ENCODE measurements at regions not wholly inside any gene's neighbourhood (a gene's known extent, or its start where the extent isn't known, plus 50 kb on each side); places are given as distances from the start of the nearest gene placed in this dataset.

DNA sequence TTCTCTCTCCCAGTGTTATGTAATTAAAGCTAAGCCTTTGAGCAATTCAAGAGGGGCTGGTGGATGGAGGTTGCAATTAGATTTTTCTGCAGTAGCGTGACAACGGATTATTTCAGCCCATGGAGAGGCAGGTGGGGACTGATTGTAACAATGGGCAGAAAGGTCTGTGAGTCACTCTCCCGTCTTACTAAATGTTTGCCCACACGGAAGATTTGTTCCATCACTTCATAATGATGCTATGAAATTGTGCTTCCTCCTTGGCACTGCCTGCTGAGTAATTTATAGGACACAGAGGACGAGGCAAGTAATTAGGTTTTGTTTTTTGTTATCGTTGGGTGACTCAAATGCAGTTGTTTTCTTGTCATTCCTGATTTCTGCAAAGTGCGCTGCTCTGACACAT, 594.5 kb upstream of the DPP6 start:
- TF ChIP-seq EZH2phosphoT487 (IDR thresholded peaks at IDR 0.05; ENCODE audit: insufficient read depth, low read depth) (no peak), EZH2 (IDR thresholded peaks at IDR 0.05; ENCODE audit: insufficient read depth, poor library complexity, severe bottlenecking) (no peak)
